Spleen (tissue), 11 donors: ENCODE measurements at regions not wholly inside any gene's neighbourhood (a gene's known extent, or its start where the extent isn't known, plus 50 kb on each side); places are given as distances from the start of the nearest gene placed in this dataset.

ENCODE experiments used
- DNase-seq: peaks from one replicate; pipeline ENCODE4 v3.0.0-alpha.2; 2020
- H3K27ac ChIP-seq, 8 donors: fragments of 200-600 bp; sonication (generic) in 7 of 8; 1 replicate in 4 of 8; 2 replicates in 4 of 8; pipeline versions ENCODE4 v1.5.0 to v1.8.0; 2016 to 2021; ENCODE audit warnings: inconsistent platforms in 4 of 8, mild to moderate bottlenecking in 4 of 8, moderate library complexity in 1 of 8
- H3K27me3 ChIP-seq, 7 donors: fragments of 200-600 bp; sonication (generic) in 6 of 7; replicated peaks in 1 of 7; 1 replicate in 4 of 7; 2 replicates in 3 of 7; pipeline versions ENCODE4 v1.5.0 to v1.8.0; 2016 to 2021; ENCODE audit warnings: inconsistent platforms in 3 of 7, mild to moderate bottlenecking in 1 of 7
- H3K36me3 ChIP-seq, 6 donors: fragments of 200-600 bp; sonication (generic) in 5 of 6; 1 replicate in 4 of 6; 2 replicates in 2 of 6; pipeline versions ENCODE4 v1.5.0 to v1.8.0; 2016 to 2021; ENCODE audit warnings: inconsistent platforms in 2 of 6
- H3K4me1 ChIP-seq, 6 donors: fragments of 200-600 bp; sonication (generic) in 5 of 6; 1 replicate in 3 of 6; 2 replicates in 3 of 6; pipeline versions ENCODE4 v1.5.0 to v1.8.0; 2016 to 2021; ENCODE audit warnings: inconsistent platforms in 3 of 6
- H3K4me3 ChIP-seq, 8 donors: fragments of 200-600 bp; sonication (generic) in 7 of 8; 1 replicate in 4 of 8; 2 replicates in 4 of 8; pipeline versions ENCODE4 v1.5.0 to v1.8.0; 2016 to 2021; ENCODE audit warnings: inconsistent platforms in 4 of 8, mild to moderate bottlenecking in 4 of 8, moderate library complexity in 2 of 8
- H3K9me3 ChIP-seq, 8 donors: fragments of 200-600 bp; sonication (generic) in 7 of 8; 1 replicate in 4 of 8; 2 replicates in 4 of 8; pipeline versions ENCODE4 v1.5.0 to v1.8.0; 2016 to 2021; ENCODE audit warnings: inconsistent platforms in 4 of 8
- POLR2A ChIP-seq, 3 donors: fragments of 450-650 bp; IDR thresholded peaks; one replicate each; pipeline ENCODE4 v1.5.1; 2017; ENCODE audit warnings: antibody characterized with exemption in 3 of 3, mild to moderate bottlenecking in 1 of 3
- POLR2AphosphoS5 ChIP-seq, 3 donors: sonication (generic); formaldehyde crosslinking; IDR thresholded peaks; one replicate each; pipeline ENCODE4 v1.5.1; 2017; ENCODE audit warnings: antibody characterized with exemption in 3 of 3
- WGBS, 5 donors: extraction: QIAGEN DNeasy Blood & Tissue Kit in 3 of 5; methylation state at CpG; one replicate each; pipeline versions ENCODE4 v1.1.5 to v1.1.7; 2013 to 2018; 5-methylcytosine and 5-hydroxymethylcytosine counted together
- intact Hi-C: fragments of 100-400 bp; cut with DNase I; formaldehyde crosslinking; loops from one replicate; pipeline ENCODE4 v1.15.0; 2023; ENCODE audit warnings: low total_unique reads
- TF ChIP-seq, protein P1 (sequence below), 11 experiments: fragments of 200-600 bp in 7 of 11; fragments of 450-650 bp in 4 of 11; sonication (generic) in 4 of 11; IDR thresholded peaks in 8 of 11; conservative IDR thresholded peaks in 3 of 11; 1 replicate in 7 of 11; 2 replicates in 4 of 11; pipeline versions ENCODE4 v1.4.0 to v1.8.0; 2016 to 2021; ENCODE audit warnings: antibody characterized with exemption in 11 of 11, inconsistent platforms in 4 of 11, mild to moderate bottlenecking in 1 of 11
- donor health status: healthy with polysubstance abuse.
- donor health status: DM: no; HTN: no; CAD: no; lungs with moderate emphysema.
- donor health status: DM: no; HTN: no; CAD: no.
- donor health status: Bipolar disorder and iron deficiency.
- donor health status: healthy.
- donor health status: DM: no; HTN: no; CAD: no.
- donor health status: DM: yes; HTN: yes; CAD: no.

DNA sequence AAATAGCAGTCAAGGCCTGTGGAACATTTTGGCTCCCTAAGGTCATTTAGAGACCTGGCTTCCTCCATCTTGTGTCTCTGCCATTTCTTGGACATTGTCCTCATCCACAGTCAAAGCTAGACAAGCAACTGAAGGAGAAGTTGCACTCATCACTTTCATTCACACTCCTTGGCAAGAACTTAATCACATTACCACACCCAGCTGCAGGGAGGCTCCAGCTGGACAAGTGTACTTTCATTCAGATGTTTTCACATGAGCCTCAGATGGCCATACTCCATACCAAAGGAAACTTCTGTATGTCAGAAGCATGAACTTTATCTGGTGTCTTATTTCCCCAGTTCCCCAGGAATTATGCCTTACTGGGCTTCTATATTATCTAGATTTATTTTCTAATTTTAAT, 537.4 kb downstream of the TMEM135 start:
- H3K4me3 ChIP-seq = no peak overlapping the region
- H3K4me1 ChIP-seq = no peaks in the 10 kb centered on the region
- no peaks in the 10 kb centered on the region for H3K9me3 ChIP-seq
- H3K27ac ChIP-seq = no peak overlapping the region
- no peaks in the 10 kb centered on the region for H3K36me3 ChIP-seq
- intact Hi-C loops = no loop called here
- no peak for TF ChIP-seq POLR2A (IDR thresholded peaks at IDR 0.05)
- TF ChIP-seq POLR2AphosphoS5 (IDR thresholded peaks at IDR 0.05) = no peak
- TF ChIP-seq, protein P1, sequence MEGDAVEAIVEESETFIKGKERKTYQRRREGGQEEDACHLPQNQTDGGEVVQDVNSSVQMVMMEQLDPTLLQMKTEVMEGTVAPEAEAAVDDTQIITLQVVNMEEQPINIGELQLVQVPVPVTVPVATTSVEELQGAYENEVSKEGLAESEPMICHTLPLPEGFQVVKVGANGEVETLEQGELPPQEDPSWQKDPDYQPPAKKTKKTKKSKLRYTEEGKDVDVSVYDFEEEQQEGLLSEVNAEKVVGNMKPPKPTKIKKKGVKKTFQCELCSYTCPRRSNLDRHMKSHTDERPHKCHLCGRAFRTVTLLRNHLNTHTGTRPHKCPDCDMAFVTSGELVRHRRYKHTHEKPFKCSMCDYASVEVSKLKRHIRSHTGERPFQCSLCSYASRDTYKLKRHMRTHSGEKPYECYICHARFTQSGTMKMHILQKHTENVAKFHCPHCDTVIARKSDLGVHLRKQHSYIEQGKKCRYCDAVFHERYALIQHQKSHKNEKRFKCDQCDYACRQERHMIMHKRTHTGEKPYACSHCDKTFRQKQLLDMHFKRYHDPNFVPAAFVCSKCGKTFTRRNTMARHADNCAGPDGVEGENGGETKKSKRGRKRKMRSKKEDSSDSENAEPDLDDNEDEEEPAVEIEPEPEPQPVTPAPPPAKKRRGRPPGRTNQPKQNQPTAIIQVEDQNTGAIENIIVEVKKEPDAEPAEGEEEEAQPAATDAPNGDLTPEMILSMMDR (IDR thresholded peaks at IDR 0.05 in 8 of 11, conservative IDR thresholded peaks at IDR 0.05 in 3 of 11) = no peak
- no peak for DNase-seq
- H3K27me3 ChIP-seq = no peaks in the 10 kb centered on the region

DNA sequence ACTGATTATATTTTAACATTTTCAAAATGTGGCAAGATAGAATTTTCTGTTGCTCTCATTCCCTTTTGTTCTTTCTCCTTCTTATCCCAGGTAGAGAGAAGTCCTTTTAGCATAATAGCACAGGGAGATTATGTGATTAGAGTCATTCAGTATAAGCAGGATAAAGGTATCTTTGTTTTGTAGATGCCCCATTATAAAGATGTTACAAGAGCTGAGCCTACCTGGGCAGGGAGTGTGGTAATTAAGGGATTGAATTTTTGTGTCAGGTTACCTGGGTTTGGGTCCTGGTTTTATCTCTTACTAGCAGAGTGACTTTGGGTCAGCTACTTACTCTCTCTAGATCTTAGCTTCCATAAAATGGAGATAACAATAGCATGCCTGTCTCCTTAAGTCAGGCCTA, 536.5 kb downstream of the TMEM135 start:
- intact Hi-C loops = no loop called here
- H3K36me3 ChIP-seq = no peaks in the 10 kb centered on the region
- H3K27me3 ChIP-seq = no peaks in the 10 kb centered on the region
- no peaks in the 10 kb centered on the region for H3K9me3 ChIP-seq
- H3K4me3 ChIP-seq = no peak overlapping the region
- TF ChIP-seq POLR2A (IDR thresholded peaks at IDR 0.05) = no peak
- TF ChIP-seq, protein P1 (IDR thresholded peaks at IDR 0.05 in 8 of 11, conservative IDR thresholded peaks at IDR 0.05 in 3 of 11) = no peak
- TF ChIP-seq POLR2AphosphoS5 (IDR thresholded peaks at IDR 0.05) = no peak
- H3K27ac ChIP-seq = no peak overlapping the region
- no peaks in the 10 kb centered on the region for H3K4me1 ChIP-seq
- DNase-seq = no peak

DNA sequence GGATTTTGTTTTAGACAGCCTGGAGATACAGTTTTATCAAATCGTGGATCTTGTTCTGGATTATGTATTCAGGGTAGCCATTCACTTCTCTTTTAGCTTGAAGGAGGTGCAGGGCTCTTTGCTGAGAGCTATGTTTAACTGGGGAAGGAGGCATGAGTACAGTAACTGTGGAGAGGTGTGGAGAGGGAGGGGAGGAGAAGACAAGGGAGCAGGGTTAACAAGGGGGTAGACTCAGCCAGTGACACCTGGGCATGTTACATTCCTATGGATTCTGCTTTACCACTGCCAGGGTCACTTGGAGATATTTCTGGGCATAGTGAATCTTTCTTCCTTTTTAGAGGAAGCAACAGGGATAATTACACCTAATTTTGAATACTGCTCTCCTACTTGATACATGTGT, 536.0 kb downstream of the TMEM135 start:
- no peak for DNase-seq
- TF ChIP-seq POLR2AphosphoS5 (IDR thresholded peaks at IDR 0.05) = no peak
- no peak for TF ChIP-seq POLR2A (IDR thresholded peaks at IDR 0.05)
- TF ChIP-seq, protein P1 (IDR thresholded peaks at IDR 0.05 in 8 of 11, conservative IDR thresholded peaks at IDR 0.05 in 3 of 11) = no peak
- intact Hi-C loops = no loop called here
- Histone ChIP-seq H3K27me3 (no peaks in the 10 kb centered on the region), H3K4me1 (no peaks in the 10 kb centered on the region), H3K36me3 (no peaks in the 10 kb centered on the region), H3K4me3 (no peak overlapping the region), H3K9me3 (no peaks in the 10 kb centered on the region), H3K27ac (no peak overlapping the region)
- WGBS, 5 donors = 53 to 86% (median 74%) methylated on average over 1 of the region's 1 CpG

DNA sequence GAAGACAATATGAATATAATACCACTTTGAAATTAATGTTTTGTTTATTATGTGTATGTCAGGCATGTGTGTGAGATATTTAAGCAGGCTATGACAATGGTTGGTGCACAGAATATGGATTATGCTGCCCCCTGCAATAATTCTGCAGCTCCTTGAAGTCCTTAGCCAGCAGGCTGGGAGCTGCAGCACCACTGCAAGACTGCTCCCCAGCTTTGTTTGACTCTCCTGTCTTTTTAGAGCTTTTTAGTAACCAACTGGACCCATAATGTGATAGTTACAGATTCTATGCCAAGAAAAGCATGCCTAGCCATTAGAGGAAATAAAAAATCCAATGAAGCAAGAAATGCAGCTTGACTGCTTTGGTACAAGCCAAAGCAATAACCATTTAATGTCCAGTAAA, 535.1 kb downstream of the TMEM135 start:
- intact Hi-C loops = no loop called here
- no peak for TF ChIP-seq POLR2A (IDR thresholded peaks at IDR 0.05)
- TF ChIP-seq, protein P1 (IDR thresholded peaks at IDR 0.05 in 8 of 11, conservative IDR thresholded peaks at IDR 0.05 in 3 of 11) = no peak
- TF ChIP-seq POLR2AphosphoS5 (IDR thresholded peaks at IDR 0.05) = no peak

More for the DNA sequence above, 535.1 kb downstream of the TMEM135 start:
- no peaks in the 10 kb centered on the region for H3K36me3 ChIP-seq
- H3K27me3 ChIP-seq = no peaks in the 10 kb centered on the region
- no peaks in the 10 kb centered on the region for H3K4me1 ChIP-seq
- no peaks in the 10 kb centered on the region for H3K9me3 ChIP-seq
- no peak overlapping the region for H3K4me3 ChIP-seq
- no peak overlapping the region for H3K27ac ChIP-seq
- DNase-seq = no peak
